HCT116 (cell line): ENCODE measurements at regions not wholly inside any gene's neighbourhood (a gene's known extent, or its start where the extent isn't known, plus 50 kb on each side); places are given as distances from the start of the nearest gene placed in this dataset.

Experiments used
- ATAC-seq: fragments of 200-7000 bp; cut with Tn5 transposase; 2 replicates; pipeline ENCODE4 v1.9.1; 2020; ENCODE audit warnings: mild to moderate bottlenecking, moderate library complexity
- BruUV-seq: library from RNA; stranded (reverse); fragments of 400-500 nt; replicated peaks from 2 replicates; lab custom pipeline; 2021; lab: Mats Ljungman, UMichigan
- CTCF ChIA-PET: fragments of 300-600 bp; sonication (Branson Sonifier 250); formaldehyde crosslinking; loops from one replicate; lab custom pipeline; 2021; ENCODE audit warnings: antibody characterized with exemption; lab: Charles Lee
- POLR2A ChIA-PET: fragments of 300-600, 350-600 bp; sonication (Branson Sonifier 250); formaldehyde crosslinking; loops from one replicate; lab custom pipeline; 2021; ENCODE audit warnings: antibody characterized with exemption; lab: Charles Lee
- RAD21 ChIA-PET, 2 experiments: fragments of 300-600 bp; sonication (Branson Sonifier 250); formaldehyde crosslinking; loops; one replicate each; lab custom pipeline; 2023; ENCODE audit warnings: low total read pairs in 2 of 2; ENCODE audit not compliant: uncharacterized antibody in 2 of 2, unreplicated experiment in 2 of 2, low non-redundant PET in 1 of 2; lab: Charles Lee
- DNase-seq: peaks from one replicate; pipeline ENCODE4 v3.0.0-alpha.2; 2010; ENCODE audit warnings: low read depth, low spot score
- H2AFZ ChIP-seq: fragments of 200-600 bp; shearing (Covaris generic), sonication (generic); 2 replicates; pipeline ENCODE4 v1.6.1; 2017; ENCODE audit warnings: low read depth, mixed run types, mixed read lengths, antibody characterized with exemption, low read length; ENCODE audit not compliant: poor library complexity, severe bottlenecking
- H3K27ac ChIP-seq: 2 replicates; pipeline ENCODE4 v1.5.1; 2012; ENCODE audit warnings: low read depth, low read length
- H3K27me3 ChIP-seq: fragments of 200-600 bp; sonication (generic); 2 replicates; pipeline ENCODE4 v1.6.1; 2016; ENCODE audit warnings: mixed run types, low read length, mixed read lengths; ENCODE audit not compliant: insufficient read depth
- H3K36me3 ChIP-seq, 2 experiments: fragments of 200-500 bp in 1 of 2; fragments of 200-600 bp in 1 of 2; sonication (Bioruptor generic) in 1 of 2; sonication (generic) in 1 of 2; 2 replicates each; pipeline versions ENCODE4 v1.5.1 to v1.6.1; 2014 to 2016; ENCODE audit warnings: low read length in 2 of 2, inconsistent platforms in 1 of 2, mixed read lengths in 1 of 2, mixed run types in 1 of 2; ENCODE audit not compliant: insufficient read depth in 2 of 2, control insufficient read depth in 1 of 2
- H3K4me1 ChIP-seq, 2 experiments: fragments of 200-600 bp in 1 of 2; sonication (generic) in 1 of 2; 2 replicates each; pipeline versions ENCODE4 v1.5.1 to v1.6.1; 2012 to 2017; ENCODE audit warnings: low read length in 2 of 2, inconsistent platforms in 1 of 2, mild to moderate bottlenecking in 1 of 2, mixed read lengths in 1 of 2, mixed run types in 1 of 2, moderate library complexity in 1 of 2; ENCODE audit not compliant: insufficient read depth in 2 of 2, control insufficient read depth in 1 of 2
- H3K4me2 ChIP-seq: fragments of 200-600 bp; sonication (generic); 2 replicates; pipeline ENCODE4 v1.6.1; 2017; ENCODE audit warnings: mixed run types, low read length, mixed read lengths
- H3K4me3 ChIP-seq, 2 experiments: fragments of 200-600 bp in 1 of 2; sonication (generic) in 1 of 2; replicated peaks in 1 of 2; 2 replicates each; pipeline ENCODE4 v1.5.1; 2011 to 2016; ENCODE audit warnings: low read length in 2 of 2, control low read depth in 1 of 2, low read depth in 1 of 2, mild to moderate bottlenecking in 1 of 2, mixed read lengths in 1 of 2, mixed run types in 1 of 2
- H3K79me2 ChIP-seq: fragments of 200-600 bp; sonication (generic); 2 replicates; pipeline ENCODE4 v1.6.1; 2017; ENCODE audit warnings: mild to moderate bottlenecking, mixed run types, low read length, moderate library complexity, mixed read lengths; ENCODE audit not compliant: insufficient read depth
- H3K9ac ChIP-seq: fragments of 200-600 bp; sonication (generic); 2 replicates; pipeline ENCODE4 v1.6.1; 2016; ENCODE audit warnings: low read length, mixed read lengths
- H3K9me2 ChIP-seq: fragments of 200-600 bp; sonication (generic), shearing (Covaris generic); 2 replicates; pipeline ENCODE4 v1.6.1; 2017; ENCODE audit warnings: mixed run types, mild to moderate bottlenecking, moderate library complexity; ENCODE audit not compliant: insufficient read depth
- H3K9me3 ChIP-seq, 2 experiments: fragments of 200-500 bp in 1 of 2; fragments of 200-600 bp in 1 of 2; sonication (Bioruptor generic) in 1 of 2; sonication (generic) in 1 of 2; 2 replicates each; pipeline ENCODE4 v1.6.1; 2014 to 2017; ENCODE audit warnings: low read length in 2 of 2, mixed read lengths in 2 of 2, inconsistent platforms in 1 of 2, low read depth in 1 of 2, mild to moderate bottlenecking in 1 of 2, mixed run types in 1 of 2, moderate library complexity in 1 of 2; ENCODE audit not compliant: control insufficient read depth in 1 of 2, insufficient read depth in 1 of 2
- H4K20me1 ChIP-seq: fragments of 200-600 bp; sonication (generic), shearing (Covaris generic); 2 replicates; pipeline ENCODE4 v1.6.1; 2017; ENCODE audit warnings: mixed run types, mild to moderate bottlenecking, moderate library complexity; ENCODE audit not compliant: insufficient read depth
- CBX3 ChIP-seq: IDR thresholded peaks from 2 replicates; pipeline ENCODE4 v1.6.1; 2012; ENCODE audit warnings: low read depth
- EGR1 ChIP-seq: IDR thresholded peaks from 2 replicates; pipeline ENCODE4 v1.6.1; 2012; ENCODE audit warnings: low read depth
- ELF1 ChIP-seq: IDR thresholded peaks from 2 replicates; pipeline ENCODE4 v1.6.1; 2012; ENCODE audit warnings: low read depth, borderline replicate concordance
- EZH2 ChIP-seq: fragments of 200-600 bp; sonication (generic); IDR thresholded peaks from 2 replicates; pipeline ENCODE4 v1.6.1; 2017; ENCODE audit warnings: antibody characterized with exemption, mixed run types
- EZH2phosphoT487 ChIP-seq: fragments of 200-600 bp; IDR thresholded peaks from 2 replicates; pipeline ENCODE4 v1.6.1; 2018; ENCODE audit warnings: antibody characterized with exemption, borderline replicate concordance
- FOSL1 ChIP-seq: IDR thresholded peaks from 2 replicates; pipeline ENCODE4 v1.6.1; 2012; ENCODE audit warnings: low read depth
- JUND ChIP-seq: IDR thresholded peaks from 2 replicates; pipeline ENCODE4 v1.6.1; 2012
- POLR2A ChIP-seq: IDR thresholded peaks from 2 replicates; pipeline ENCODE4 v1.7.0; 2011; ENCODE audit warnings: borderline replicate concordance; ENCODE audit not compliant: insufficient read depth, insufficient read length; ENCODE audit errors: extremely low read depth
- RAD21 ChIP-seq: IDR thresholded peaks from 2 replicates; pipeline ENCODE4 v1.6.1; 2012; ENCODE audit warnings: low read depth, mild to moderate bottlenecking
- SIN3A ChIP-seq: IDR thresholded peaks from 2 replicates; pipeline ENCODE4 v1.6.1; 2012; ENCODE audit warnings: low read depth
- SP1 ChIP-seq: IDR thresholded peaks from 2 replicates; pipeline ENCODE4 v1.6.1; 2012; ENCODE audit warnings: low read depth
- SRF ChIP-seq: IDR thresholded peaks from 2 replicates; pipeline ENCODE4 v1.6.1; 2012; ENCODE audit warnings: low read depth
- ZFX ChIP-seq: fragments of 450-650 bp; IDR thresholded peaks from 2 replicates; pipeline ENCODE4 v1.6.1; 2017
- ZNF274 ChIP-seq: fragments of 200-500 bp; sonication (Bioruptor generic); IDR thresholded peaks from 2 replicates; pipeline ENCODE4 v1.6.1; 2014; ENCODE audit warnings: mild to moderate bottlenecking, low read depth, low read length, inconsistent platforms
- intact Hi-C: fragments of 100-400 bp; cut with micrococcal nuclease; formaldehyde crosslinking; loops from 2 replicates; pipeline ENCODE4 v1.10.0; 2022
- TF ChIP-seq, protein P1 (sequence below): IDR thresholded peaks from 2 replicates; pipeline ENCODE4 v1.6.1; 2012; ENCODE audit warnings: low read depth
- TF ChIP-seq, protein P2 (sequence below): IDR thresholded peaks from 2 replicates; pipeline ENCODE4 v1.6.1; 2011; ENCODE audit warnings: mild to moderate bottlenecking, low read length, moderate library complexity; ENCODE audit not compliant: insufficient replicate concordance; ENCODE audit errors: extremely low read depth
- TF ChIP-seq, protein P3 (sequence below): IDR thresholded peaks from 2 replicates; pipeline ENCODE4 v1.6.1; 2012

DNA sequence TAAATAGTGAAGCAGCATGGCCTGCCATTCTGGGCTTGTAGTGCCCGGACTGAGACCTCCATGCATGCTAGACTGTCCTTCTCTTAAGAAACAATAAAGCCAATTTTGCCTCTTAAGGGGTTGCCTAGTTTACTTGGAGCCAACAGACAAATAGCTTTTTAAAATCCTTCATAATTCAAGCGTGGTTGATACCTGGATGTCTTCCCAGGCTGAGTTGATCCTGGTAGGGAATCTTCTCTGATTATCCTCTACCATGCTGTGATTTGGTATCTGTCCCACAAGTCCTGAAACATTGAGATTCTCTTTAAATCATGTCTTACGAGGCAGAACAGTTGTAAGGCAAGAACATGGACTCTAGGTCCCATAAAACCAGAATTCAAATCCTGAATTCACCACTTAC lies 359.6 kb upstream of the CCL2 start (continued):
- TF ChIP-seq, protein P1, sequence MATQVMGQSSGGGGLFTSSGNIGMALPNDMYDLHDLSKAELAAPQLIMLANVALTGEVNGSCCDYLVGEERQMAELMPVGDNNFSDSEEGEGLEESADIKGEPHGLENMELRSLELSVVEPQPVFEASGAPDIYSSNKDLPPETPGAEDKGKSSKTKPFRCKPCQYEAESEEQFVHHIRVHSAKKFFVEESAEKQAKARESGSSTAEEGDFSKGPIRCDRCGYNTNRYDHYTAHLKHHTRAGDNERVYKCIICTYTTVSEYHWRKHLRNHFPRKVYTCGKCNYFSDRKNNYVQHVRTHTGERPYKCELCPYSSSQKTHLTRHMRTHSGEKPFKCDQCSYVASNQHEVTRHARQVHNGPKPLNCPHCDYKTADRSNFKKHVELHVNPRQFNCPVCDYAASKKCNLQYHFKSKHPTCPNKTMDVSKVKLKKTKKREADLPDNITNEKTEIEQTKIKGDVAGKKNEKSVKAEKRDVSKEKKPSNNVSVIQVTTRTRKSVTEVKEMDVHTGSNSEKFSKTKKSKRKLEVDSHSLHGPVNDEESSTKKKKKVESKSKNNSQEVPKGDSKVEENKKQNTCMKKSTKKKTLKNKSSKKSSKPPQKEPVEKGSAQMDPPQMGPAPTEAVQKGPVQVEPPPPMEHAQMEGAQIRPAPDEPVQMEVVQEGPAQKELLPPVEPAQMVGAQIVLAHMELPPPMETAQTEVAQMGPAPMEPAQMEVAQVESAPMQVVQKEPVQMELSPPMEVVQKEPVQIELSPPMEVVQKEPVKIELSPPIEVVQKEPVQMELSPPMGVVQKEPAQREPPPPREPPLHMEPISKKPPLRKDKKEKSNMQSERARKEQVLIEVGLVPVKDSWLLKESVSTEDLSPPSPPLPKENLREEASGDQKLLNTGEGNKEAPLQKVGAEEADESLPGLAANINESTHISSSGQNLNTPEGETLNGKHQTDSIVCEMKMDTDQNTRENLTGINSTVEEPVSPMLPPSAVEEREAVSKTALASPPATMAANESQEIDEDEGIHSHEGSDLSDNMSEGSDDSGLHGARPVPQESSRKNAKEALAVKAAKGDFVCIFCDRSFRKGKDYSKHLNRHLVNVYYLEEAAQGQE = no peak
- TF ChIP-seq FOSL1 (no peak), POLR2A (no peak), EZH2 (no peak)

DNA sequence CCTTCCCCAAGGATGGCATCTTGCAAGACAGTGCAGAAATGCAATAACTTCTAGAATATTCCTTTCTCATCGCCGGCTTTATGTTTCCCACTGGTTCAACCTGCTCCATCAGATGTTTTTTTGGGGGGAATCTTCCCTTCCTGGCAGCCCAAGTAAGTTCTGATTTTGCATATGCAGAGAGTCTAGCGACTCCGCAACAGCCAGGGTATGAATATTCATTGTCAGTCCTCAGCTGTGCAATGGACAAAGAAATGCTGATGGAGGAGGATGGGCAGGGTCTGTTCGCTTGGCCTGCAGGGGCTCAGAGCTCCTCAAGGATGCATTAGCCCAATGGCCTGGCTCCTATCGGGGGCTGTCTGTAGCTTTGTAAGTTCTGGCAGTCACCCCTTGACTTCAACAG lies 358.8 kb upstream of the CCL2 start:
- Histone ChIP-seq H3K79me2 (no peaks in the 10 kb centered on the region), H3K4me2 (no peak overlapping the region), H3K9me2 (no peaks in the 10 kb centered on the region), H4K20me1 (no peaks in the 10 kb centered on the region), H3K4me3 (no peak overlapping the region), H3K9ac (no peak overlapping the region), H3K9me3 (peaks cover 0 to 23% of the 10 kb centered on the region in 2 experiments; a peak in 1 of 4 replicates), H3K4me1 (no peaks in the 10 kb centered on the region), H2AFZ (no peak overlapping the region), H3K27ac (no peak overlapping the region), H3K27me3 (no peaks in the 10 kb centered on the region), H3K36me3 (no peaks in the 10 kb centered on the region)
- ChIA-PET POLR2A (no interaction called here), RAD21 (no interaction called here), CTCF (no interaction called here)
- DNase-seq (no peak), ATAC-seq (no peak)
- intact Hi-C loops = no loop called here
- TF ChIP-seq EGR1 = no peak
- no peak for TF ChIP-seq RAD21
- no peak for TF ChIP-seq ELF1
- no peak for TF ChIP-seq JUND
- no peak for TF ChIP-seq EZH2phosphoT487
- no peak for TF ChIP-seq ZNF274
- no peak for TF ChIP-seq SIN3A
- TF ChIP-seq, protein P2, sequence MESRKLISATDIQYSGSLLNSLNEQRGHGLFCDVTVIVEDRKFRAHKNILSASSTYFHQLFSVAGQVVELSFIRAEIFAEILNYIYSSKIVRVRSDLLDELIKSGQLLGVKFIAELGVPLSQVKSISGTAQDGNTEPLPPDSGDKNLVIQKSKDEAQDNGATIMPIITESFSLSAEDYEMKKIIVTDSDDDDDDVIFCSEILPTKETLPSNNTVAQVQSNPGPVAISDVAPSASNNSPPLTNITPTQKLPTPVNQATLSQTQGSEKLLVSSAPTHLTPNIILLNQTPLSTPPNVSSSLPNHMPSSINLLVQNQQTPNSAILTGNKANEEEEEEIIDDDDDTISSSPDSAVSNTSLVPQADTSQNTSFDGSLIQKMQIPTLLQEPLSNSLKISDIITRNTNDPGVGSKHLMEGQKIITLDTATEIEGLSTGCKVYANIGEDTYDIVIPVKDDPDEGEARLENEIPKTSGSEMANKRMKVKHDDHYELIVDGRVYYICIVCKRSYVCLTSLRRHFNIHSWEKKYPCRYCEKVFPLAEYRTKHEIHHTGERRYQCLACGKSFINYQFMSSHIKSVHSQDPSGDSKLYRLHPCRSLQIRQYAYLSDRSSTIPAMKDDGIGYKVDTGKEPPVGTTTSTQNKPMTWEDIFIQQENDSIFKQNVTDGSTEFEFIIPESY = no peak
- no peak for TF ChIP-seq SP1
- TF ChIP-seq, protein P3, sequence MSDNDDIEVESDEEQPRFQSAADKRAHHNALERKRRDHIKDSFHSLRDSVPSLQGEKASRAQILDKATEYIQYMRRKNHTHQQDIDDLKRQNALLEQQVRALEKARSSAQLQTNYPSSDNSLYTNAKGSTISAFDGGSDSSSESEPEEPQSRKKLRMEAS = no peak
- TF ChIP-seq CBX3 = no peak
- TF ChIP-seq SRF = no peak
- no peak for TF ChIP-seq ZFX
- no TSS peak for BruUV-seq
